DND-41 (cell line): ENCODE measurements at regions not wholly inside any gene's neighbourhood (a gene's known extent, or its start where the extent isn't known, plus 50 kb on each side); places are given as distances from the start of the nearest gene placed in this dataset.

ENCODE experiments used
- EZH2 ChIP-seq: IDR thresholded peaks from 3 replicates; pipeline ENCODE4 v1.6.1; 2012; ENCODE audit warnings: borderline replicate concordance, low read depth, mild to moderate bottlenecking, moderate library complexity, low read length, inconsistent platforms; ENCODE audit not compliant: severe bottlenecking
- TF ChIP-seq, protein P1 (sequence below): IDR thresholded peaks from 2 replicates; pipeline ENCODE4 v1.5.1; 2012; ENCODE audit warnings: borderline replicate concordance, low read length, moderate library complexity, mild to moderate bottlenecking; ENCODE audit not compliant: poor library complexity, severe bottlenecking; ENCODE audit errors: extremely low read depth

DNA sequence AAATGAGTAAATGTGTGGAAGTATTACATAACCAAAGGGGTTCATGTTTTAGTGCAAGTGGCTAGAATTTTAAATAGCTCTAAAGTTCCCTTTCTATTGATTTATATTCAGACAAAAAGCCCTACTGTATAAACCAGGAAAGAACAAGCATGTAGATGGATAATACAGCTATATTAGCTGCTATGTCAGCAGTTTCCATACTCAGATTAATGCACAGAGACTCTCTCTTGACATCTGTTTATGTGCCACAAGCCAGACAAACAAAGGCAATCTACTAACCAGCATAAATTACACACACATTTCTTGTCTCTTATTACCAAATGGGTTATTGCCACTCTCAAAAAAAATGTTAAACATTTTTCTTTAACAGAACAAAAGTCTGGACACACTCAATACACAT, 760.1 kb upstream of the NECTIN3 start:
- TF ChIP-seq, protein P1, sequence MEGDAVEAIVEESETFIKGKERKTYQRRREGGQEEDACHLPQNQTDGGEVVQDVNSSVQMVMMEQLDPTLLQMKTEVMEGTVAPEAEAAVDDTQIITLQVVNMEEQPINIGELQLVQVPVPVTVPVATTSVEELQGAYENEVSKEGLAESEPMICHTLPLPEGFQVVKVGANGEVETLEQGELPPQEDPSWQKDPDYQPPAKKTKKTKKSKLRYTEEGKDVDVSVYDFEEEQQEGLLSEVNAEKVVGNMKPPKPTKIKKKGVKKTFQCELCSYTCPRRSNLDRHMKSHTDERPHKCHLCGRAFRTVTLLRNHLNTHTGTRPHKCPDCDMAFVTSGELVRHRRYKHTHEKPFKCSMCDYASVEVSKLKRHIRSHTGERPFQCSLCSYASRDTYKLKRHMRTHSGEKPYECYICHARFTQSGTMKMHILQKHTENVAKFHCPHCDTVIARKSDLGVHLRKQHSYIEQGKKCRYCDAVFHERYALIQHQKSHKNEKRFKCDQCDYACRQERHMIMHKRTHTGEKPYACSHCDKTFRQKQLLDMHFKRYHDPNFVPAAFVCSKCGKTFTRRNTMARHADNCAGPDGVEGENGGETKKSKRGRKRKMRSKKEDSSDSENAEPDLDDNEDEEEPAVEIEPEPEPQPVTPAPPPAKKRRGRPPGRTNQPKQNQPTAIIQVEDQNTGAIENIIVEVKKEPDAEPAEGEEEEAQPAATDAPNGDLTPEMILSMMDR, result no peak
- no peak for TF ChIP-seq EZH2
